Fibroblast of skin of left biceps (primary cell): ENCODE measurements at regions not wholly inside any gene's neighbourhood (a gene's known extent, or its start where the extent isn't known, plus 50 kb on each side); places are given as distances from the start of the nearest gene placed in this dataset.

Experiments used
- DNase-seq, 2 experiments: peaks; one replicate each; pipeline ENCODE4 v3.0.0-alpha.2; 2013; ENCODE audit warnings: low read depth in 2 of 2

DNA sequence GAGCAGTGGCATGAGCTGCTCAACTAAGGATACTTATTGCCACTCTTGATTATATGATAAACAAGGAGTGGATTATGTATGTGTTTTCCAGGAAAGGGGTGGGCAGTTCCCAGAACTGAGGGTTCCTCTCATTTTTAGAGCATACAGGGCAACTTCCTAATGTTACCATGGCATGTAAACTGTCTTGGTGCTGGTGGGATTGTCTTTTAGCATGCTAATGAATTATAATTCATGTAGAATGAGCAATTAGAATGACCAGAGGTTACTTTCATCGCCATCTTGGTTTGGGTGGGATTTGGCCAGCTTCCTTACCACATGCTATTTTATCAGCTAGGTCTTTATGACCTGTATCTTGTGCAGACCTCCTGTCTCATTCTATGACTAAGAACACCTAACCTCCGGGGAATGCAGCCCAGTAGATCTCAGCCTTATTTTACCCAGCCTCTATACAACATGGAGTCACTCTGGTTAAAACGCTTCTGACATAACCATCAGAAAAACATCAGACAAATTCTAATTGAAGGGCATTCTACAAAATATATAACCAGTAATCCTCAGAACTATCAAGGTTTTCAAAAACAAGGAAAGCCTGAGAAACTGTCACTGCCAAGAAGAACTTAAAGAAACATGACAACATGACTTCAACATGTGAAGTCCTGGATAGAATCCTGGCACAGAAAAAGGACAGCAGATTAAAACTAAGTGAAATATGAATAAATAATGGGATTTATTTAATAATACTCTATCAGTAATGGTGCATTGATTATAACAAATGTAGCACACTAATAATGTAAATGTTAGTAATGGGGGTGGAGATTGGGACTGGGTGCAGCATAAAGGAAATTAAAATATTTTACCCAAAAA is 365.0 kb downstream of the SEMA3D start:
- no peak for DNase-seq

DNA sequence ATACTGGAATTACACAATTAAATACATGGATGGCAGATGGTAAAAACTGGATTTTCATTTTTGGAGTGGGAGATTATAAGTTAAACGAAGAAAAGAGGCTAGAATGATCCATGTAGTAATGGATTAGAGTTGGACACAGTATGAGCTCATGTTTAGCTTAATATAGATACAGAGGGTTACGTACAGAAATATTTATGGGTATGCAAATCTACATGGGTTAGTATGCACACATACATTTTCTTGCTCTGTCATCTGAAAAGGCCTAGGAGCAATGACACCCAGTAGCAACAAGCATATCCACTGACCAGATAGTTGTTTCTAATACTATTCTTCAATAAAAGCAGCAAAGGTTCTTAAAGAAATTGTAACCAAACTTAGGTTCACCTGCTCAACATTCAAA is 366.4 kb downstream of the SEMA3D start:
- no peak for DNase-seq

DNA sequence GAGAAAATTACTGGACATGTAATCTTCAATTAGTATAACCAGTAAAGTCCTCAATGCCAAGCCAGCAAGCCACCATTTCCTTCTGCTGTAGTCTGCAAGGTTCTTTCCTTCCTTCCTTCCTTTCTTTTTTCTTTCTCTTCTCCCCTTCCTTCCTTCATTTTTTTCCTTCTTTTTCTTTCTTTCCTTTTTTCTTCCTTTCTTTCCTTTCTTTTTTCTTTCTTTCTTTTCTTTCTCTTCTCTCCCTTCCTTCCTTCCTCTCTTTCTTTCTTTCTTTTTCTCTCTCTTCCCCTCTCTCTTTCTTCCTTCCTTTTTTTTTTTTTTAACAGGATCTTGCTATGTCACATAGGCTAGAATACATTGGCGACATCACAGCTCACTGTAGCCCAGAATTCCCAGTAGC is 369.8 kb downstream of the SEMA3D start:
- DNase-seq = no peak

DNA sequence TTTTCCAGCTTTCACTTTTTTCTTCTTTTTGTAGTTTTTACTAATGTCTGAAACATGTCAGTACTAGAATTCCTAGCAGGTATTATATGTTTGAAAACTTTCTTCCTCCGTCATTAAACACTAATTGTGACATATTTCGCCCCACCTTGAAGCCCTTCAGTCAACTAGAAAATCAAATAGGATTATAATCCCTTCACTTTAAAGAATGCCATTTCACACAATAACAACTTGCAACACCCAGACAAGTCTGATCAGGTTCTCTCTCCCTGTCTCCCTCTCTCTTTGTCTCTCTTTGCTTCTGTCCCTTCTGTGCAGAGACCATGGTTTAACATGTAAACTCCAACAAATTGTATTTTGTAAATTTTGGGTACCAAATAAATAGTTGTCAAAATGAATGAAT is 373.5 kb downstream of the SEMA3D start:
- DNase-seq = no peak

DNA sequence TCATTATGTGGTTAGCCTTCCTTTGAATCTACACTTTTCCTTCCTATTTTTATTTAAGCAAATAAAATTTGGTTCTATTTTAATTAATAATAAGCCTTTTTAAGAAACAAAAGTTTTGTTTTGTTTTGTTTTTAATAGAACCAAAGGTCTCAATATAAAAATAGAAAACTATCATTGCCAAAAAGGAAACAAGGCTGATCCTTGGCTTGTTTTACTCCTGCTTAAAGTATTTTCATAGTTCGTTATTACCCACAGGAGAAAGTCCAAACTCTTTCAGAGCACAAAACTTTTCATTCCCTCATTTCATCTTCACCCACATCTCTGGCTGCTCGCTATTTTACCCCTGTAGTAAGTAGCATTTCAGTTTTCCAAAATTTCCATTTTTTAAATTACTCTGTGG is 374.8 kb downstream of the SEMA3D start:
- DNase-seq = no peak

DNA sequence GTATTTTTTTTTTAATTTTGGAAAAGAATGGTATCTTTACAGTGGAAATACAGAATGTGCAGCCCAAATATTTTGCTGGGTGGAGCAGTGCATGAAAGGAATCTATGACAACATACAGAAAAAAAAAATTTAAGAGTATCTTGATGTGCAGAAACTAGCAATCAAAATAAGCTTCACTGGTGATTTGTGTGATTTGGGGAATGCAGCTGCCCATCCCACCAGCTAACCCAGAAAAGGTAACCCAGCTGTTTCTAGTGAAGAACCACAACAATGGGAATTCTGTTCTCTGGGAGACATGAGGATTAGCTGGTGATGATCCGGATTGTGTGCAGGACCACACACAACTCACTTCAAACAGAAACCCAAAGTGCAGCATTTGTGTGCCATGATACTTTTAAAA is 375.5 kb downstream of the SEMA3D start:
- DNase-seq = no peak

DNA sequence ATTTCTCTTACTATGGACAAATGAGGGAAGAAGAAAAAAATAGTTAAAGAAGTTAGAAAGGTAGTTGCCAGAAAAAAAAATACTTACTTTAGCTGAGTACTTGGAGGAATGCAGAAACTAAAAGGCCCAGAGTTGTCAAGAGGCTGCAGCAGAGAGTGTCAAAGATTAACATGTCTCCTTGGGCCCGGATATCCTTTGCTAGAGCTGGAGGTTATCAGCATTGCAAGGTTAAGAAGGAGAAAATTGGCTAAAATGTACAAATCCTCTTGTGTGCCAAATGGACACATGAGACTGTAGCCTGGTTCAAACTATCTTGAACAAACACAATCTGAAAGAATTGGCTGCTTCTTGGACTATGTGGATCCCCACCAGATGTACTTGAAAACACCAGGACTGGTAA is 377.0 kb downstream of the SEMA3D start:
- DNase-seq = no peak

DNA sequence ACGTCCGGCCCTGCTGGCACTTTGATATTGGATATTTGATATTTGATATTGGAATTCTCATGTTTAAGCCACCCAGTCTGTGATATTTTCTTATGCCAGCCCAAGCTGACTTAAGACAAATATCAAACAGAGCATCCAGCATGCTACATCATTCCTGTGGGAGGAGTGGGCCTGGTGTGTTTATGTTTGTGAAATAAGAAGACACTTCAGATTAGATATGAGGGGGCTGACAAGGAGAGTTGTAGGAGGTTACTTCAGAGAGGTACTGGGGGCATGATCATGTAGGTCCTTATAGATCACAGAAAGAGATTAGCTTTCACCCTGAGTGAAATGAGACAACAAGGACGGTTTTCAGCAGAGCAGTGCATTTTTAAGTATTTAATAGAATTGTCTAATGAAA is 382.9 kb downstream of the SEMA3D start:
- no peak for DNase-seq

DNA sequence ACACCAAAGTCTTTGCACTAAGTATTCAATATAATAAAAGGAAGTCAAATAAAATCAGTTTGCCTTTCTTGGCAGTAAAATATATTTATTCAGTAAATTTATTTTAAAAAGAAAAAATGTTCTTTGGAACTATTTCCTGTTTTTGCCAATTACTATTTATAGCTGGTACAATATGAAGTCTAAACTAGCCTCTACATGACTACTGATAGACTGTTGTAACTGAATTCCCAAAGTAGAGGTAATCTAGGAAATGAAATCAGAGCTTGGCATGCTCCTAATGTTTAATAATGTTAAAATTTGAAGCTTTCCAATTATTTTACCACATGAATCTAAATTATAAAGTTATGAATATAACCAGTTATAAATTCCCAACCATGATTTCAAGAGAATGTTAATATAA is 385.5 kb downstream of the SEMA3D start:
- DNase-seq = no peak

DNA sequence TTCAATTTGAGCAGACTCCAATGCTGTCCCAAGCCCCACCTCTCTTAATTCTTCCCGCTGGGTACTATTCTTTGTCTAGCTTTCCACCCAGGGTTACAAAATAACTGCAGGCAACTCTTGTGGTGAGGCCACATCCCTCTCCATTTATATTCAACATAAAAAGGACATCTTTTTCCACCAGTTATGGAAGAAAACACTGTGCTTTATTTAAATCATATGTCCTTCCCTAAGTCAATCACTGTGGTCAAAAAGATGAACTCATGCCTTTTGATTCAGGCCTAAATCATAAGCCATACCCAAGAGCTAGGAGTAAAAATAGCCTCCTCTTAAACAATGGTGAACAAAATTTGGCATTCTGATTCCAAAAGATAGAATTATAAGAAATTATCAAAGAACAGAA is 386.0 kb downstream of the SEMA3D start:
- no peak for DNase-seq

DNA sequence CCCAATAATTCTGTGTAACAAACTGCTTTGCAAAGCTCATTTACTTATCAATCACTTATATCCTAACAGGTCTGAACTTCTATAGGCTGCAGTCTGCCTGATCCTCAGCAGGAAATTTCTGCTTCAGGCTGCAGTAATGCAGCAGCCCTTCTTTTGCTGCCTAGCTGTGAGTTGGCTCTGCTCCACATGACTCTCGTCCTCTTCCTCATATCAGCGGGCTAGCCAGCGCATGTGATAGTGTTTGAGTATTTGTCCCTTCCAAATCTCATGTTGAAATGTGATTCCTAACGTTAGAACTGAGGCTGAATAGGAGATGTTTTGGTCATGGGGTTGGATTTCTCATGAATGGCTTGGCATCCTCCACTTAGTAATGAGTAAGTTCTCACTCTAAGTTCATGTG is 387.8 kb downstream of the SEMA3D start:
- no peak for DNase-seq

DNA sequence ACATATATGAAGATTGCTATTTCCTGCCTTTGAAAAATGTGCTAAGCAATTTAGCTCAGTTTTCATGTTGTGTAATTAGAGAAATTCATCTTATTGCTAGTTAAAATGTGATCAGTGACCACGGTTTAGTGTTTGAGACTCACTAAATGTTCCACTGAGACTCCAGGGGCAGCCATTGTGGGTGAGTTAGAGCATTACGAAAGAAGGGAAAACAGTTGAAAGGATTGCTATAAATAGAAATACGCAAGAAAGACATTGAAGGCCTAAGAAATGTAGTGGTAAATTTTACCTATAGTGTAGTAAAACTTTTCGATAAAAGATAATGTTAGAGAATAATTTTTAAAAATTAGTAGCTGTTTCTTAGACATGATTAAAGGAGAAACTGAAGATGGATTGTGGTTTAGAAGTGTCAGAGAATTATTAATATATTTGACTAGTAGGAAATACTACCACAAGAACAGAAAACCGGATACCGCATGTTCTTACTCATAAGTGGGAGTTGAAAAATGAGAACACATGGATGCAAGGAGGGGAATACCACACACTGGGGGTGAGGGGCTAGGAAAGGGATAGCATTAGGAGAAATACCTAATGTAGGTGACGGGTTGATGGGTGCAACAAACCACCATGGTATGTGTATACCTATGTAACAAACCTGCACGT is 394.5 kb downstream of the SEMA3D start:
- DNase-seq = peak in 1 of 2 experiments; percentile 21

DNA sequence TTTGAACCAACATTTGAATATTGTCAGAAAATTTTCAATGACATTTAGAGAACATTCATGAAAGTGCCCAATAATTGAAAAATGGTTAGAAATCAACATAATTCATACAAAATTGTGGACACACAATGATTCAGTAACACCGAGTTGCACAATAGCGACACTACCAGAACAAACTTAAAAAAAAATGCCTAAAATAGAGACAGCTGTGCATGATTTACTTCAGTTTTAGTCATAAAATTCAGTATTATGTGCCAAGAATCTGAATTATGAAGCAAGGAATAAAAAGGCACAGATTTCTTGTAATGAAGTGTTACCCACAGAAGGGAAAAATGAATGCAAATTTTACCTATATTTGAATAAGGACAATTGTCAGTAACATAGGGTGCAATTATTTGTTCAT is 396.0 kb downstream of the SEMA3D start:
- DNase-seq = peak; percentile 72 to 73

DNA sequence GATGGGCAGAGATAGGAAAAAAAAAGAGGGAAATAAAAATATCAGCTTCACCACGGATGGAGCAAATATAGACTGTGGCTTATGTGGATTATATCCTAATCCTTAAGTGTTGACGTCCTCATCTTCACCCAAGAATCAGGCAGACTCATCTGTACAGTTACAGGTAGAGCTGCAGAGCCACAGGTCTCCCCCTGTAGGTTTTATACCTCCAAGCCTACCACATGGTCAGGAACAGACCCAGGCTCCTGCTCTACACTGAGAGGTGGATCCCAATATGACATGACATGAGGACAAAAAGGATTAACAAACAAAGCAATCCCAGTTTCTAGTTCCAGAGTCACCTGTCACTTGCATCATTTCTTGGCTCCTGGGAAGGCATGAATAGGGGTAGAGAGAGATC is 400.8 kb downstream of the SEMA3D start:
- no peak for DNase-seq

DNA sequence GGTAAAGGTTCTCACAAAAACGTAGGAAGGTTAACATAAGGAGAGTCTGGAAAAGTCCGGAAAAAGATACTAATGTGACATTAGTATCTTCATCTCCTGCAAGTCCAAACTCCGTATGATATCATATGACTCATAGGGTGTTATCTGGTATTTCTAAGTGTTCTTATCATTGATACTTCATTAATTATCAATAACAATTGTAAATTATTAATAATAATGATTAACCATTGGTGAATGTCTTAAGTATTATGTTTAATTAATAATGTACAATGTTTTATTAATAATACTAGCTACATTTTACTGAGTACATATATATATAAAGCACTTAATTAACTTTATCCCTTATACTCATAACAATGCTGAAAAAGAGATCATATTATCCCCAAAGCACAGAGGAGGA is 402.4 kb downstream of the SEMA3D start:
- DNase-seq = no peak

DNA sequence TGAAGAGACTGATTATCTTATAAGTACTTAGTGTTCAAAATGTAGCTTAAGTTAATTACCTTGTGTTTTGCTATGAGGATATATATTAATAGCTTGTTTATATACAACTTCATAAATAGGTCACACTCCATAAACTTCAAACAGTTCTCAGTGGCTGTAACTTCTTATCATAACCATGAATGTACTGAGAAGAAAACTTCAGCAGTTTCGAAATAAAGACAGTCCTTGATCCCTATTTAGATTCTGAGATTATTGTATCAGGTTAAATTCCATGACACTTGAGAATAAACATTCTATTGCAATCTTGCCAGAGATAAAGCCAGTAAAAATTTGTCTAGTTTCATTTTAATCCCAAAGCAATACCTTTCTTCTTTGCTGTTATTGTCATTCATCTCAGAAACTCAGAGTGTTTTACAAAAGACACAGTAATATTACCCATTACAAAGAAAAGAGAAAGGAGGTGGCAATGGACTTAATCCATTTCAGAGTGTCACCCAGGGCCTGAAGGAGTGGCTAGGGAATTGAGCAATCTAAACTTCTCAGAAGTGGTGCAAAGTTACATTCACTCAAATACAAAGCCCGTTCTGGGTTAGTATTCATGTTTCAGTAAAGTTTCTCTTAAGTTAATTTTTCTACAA is 403.6 kb downstream of the SEMA3D start:
- no peak for DNase-seq

DNA sequence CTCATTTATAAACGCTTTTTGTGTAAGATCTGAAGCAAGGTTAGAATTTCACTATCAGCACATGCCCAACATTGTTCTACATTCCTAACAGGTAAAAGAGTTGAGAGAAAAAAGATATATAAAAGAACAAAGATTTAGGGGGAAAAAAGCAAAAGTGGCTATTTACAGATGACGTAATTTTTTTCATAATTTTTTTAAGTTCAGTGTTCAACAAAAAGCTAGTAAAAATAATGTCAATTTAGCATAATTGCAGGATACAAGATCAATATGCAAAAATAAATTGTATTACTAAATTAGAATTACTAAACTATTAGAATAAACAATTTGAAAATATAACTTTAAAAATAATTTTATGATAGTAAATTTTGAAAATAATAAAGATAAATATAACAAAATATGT is 405.0 kb downstream of the SEMA3D start:
- no peak for DNase-seq

DNA sequence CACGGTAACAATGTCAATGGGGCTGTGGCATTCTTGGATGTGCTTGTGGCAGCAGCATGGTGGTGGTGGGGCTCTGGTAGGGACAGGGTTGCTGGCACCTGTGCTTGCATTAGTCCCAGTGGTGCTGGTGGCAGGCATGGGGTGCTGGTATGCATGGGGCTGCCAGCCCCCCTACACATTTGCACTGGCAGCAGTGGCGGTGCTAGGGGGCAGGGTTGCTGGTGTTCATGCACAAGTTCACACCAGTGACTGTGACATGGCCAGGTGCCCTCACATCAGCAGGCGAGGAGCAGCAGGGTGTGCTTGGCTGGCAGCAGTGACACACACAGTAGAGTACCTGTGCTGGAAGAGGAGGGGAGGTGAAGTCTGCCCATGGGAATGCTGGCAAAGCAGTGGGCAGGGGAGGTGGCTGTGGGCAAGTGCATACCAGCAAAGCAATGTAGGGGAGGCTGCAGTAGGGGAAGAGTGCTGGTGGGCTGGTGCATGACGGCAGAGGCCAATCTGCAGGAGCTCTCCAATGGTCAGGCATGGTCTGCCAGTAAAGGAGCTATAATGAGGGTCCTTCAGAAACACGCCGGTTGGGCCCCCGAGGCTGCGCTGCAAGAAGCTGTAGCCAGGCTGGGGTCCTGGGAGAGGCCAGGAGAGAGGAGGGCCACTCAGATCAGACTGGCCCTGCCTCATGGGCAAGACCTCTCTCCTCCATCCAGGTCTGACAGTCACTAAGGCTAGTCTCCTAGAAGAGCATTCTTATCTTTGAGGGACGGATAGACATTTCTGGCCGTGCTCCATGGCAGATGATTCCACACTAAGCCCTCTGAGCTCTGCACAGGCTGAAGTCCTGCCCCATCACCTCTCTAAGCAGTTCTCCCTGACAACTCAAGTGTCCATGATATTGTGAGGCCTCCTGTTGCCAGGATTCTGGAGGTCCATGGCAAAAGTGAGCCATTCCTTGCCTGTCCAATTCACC is 406.4 kb downstream of the SEMA3D start:
- DNase-seq = no peak

DNA sequence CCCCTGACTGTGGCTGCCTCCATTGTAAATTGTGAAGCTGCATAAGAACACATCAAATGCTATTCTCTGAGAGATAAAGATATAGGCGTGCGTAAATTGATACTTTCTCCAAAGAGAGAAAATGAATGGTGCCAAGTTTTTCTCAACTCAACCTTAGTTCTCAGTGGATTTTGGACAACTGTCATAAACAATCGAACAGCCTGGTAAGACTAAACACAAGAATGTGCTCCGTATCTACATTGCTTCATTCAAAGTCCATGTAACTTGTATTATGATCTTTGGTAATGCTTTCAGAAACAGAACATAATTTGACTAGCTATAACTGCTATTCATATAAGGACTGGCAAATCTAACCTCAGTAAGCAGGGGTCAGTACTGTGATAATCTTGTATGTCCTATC is 429.1 kb downstream of the SEMA3D start:
- DNase-seq = no peak

DNA sequence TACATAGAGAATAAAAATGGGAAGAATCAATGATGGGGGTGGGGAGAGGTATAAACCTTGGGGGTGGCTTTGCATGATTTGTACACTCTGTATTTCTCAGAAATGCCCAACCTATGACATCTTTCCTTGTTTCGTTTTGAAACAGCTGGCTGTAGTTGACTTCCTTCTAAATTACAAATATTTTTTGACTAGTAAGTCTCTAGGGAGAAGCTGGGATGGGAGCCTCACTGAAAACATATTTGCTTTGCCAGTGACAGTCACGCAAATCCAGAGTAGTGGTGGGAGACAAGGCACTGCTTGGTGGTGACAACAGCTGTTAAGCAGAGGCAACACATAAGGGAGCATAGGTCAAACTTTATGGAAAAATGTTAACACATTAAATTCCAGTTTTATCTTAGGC is 440.5 kb downstream of the SEMA3D start:
- DNase-seq = no peak

DNA sequence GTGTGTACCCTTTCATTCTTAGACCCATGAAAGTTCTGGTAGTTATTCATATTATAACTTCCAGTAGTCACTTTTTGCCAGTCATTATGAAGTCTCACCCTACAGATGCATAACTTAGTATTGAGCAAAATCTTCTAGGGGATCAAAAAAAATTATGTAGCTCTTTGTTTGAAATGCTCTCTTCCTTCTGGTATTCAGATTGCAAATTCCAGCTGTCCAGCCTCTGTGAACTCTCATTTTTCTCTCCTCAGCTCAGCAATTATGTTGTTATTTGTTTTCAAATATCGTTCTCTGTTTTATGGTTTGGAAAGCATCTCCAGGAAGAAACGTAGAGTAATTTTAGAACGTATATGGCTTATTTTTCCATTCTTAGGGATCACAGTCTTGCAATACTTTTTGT is 442.5 kb downstream of the SEMA3D start:
- DNase-seq = no peak
